ENCODE measurements at regions not wholly inside any gene's neighbourhood (a gene's known extent, or its start where the extent isn't known, plus 50 kb on each side); places are given as distances from the start of the nearest gene placed in this dataset.

DNA sequence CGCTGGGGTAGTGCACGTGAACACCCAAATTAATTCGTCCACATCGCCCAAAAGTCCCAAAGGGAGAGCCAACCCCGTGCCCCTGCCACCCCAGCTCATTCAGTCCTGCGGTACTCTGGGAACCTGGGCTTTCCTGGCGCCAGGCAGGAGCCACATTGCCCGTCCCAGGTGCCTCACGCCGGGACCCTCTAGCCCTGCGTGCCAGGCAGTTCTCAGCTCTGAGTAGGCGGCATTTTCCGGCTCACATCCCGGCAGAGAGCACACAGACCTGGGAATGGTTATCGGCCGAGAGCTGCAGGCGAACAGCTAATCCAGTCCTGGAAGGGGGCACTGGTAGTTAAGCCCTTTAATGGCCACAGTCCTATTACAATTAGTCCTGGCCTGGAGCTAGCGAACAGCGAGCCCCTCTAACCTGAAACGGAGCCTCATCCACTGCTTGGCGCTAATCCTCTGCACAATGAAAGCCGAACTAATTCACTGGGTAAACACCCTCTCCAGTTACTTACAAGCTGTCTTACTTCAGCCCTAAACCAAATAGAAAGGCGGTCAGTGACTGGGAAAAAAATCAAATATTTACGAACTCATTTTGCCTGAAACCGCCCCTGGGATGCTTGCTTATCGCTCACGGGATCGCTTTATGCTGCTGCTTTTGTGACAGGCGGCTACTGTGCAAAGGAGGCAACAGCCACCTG lies 254.6 kb upstream of the SOX14 start:
- Mint-ChIP-seq H3K27ac (no peak overlapping the region), H3K9me3 (peaks cover 44% of the 10 kb centered on the region), H3K4me3 (no peak overlapping the region), H3K27me3 (ENCODE audit: insufficient read depth) (peaks cover 2% of the 10 kb centered on the region; the same call in 1 of the 2 replicates), H3K4me1 (ENCODE audit: low read depth) (no peaks in the 10 kb centered on the region), H3K36me3 (ENCODE audit: low read depth) (no peaks in the 10 kb centered on the region)
- no peak for TF ChIP-seq CTCF (IDR thresholded peaks at IDR 0.05)
- DNase-seq, result no peak

GRCh38 chr3:137511655-137512054 lies 252.5 kb upstream of the SOX14 start:
- no peak overlapping the region for H3K27ac Mint-ChIP-seq
- H3K4me1 Mint-ChIP-seq (ENCODE audit: low read depth), result no peaks in the 10 kb centered on the region
- peaks cover 44% of the 10 kb centered on the region for H3K9me3 Mint-ChIP-seq
- TF ChIP-seq CTCF (IDR thresholded peaks at IDR 0.05), result no peak
- DNase-seq, result no peak
- peaks cover 2% of the 10 kb centered on the region; the same call in 1 of the 2 replicates for H3K27me3 Mint-ChIP-seq (ENCODE audit: insufficient read depth)
- H3K36me3 Mint-ChIP-seq (ENCODE audit: low read depth), result no peaks in the 10 kb centered on the region
- no peak overlapping the region for H3K4me3 Mint-ChIP-seq

- TF ChIP-seq CTCF (IDR thresholded peaks at IDR 0.05), result no peak
- Mint-ChIP-seq H3K4me1 (ENCODE audit: low read depth) (no peaks in the 10 kb centered on the region), H3K36me3 (ENCODE audit: low read depth) (no peaks in the 10 kb centered on the region), H3K27ac (no peak overlapping the region), H3K4me3 (no peak overlapping the region), H3K27me3 (ENCODE audit: insufficient read depth) (peaks cover under 1% of the 10 kb centered on the region), H3K9me3 (peaks cover 45% of the 10 kb centered on the region)
- DNase-seq, result no peak
Measured at GRCh38 chr3:137514853-137515252, 249.3 kb upstream of the SOX14 start.

GRCh38 chr3:137519602-137520001 lies 244.5 kb upstream of the SOX14 start:
- no peak overlapping the region for H3K27ac Mint-ChIP-seq
- TF ChIP-seq CTCF (IDR thresholded peaks at IDR 0.05), result no peak
- H3K4me3 Mint-ChIP-seq, result no peak overlapping the region
- no peaks in the 10 kb centered on the region; the same call in 1 of the 2 replicates for H3K27me3 Mint-ChIP-seq (ENCODE audit: insufficient read depth)
- peaks cover 34% of the 10 kb centered on the region for H3K9me3 Mint-ChIP-seq
- H3K4me1 Mint-ChIP-seq (ENCODE audit: low read depth), result no peaks in the 10 kb centered on the region
- no peaks in the 10 kb centered on the region for H3K36me3 Mint-ChIP-seq (ENCODE audit: low read depth)
- DNase-seq, result no peak

GRCh38 chr3:137524751-137525150 lies 239.4 kb upstream of the SOX14 start:
- no peaks in the 10 kb centered on the region for H3K4me1 Mint-ChIP-seq (ENCODE audit: low read depth)
- H3K27ac Mint-ChIP-seq, result no peak overlapping the region
- no peak for TF ChIP-seq CTCF (IDR thresholded peaks at IDR 0.05)
- H3K36me3 Mint-ChIP-seq (ENCODE audit: low read depth), result no peaks in the 10 kb centered on the region; the same call in 1 of the 2 replicates
- H3K27me3 Mint-ChIP-seq (ENCODE audit: insufficient read depth), result no peaks in the 10 kb centered on the region
- DNase-seq, result no peak
- no peak overlapping the region for H3K4me3 Mint-ChIP-seq
- H3K9me3 Mint-ChIP-seq, result peaks cover 24% of the 10 kb centered on the region; the same call in 1 of the 2 replicates

All from HFFc6 (cell line).